Glutamatergic neuron (in vitro differentiated cells): ENCODE measurements at regions not wholly inside any gene's neighbourhood (a gene's known extent, or its start where the extent isn't known, plus 50 kb on each side); places are given as distances from the start of the nearest gene placed in this dataset.

Source experiments
- DNase-seq: peaks from one replicate; pipeline ENCODE4 v3.0.0; 2022
- H3K27ac Mint-ChIP-seq: one replicate; pipeline ENCODE4 v1.8.0; 2020; ENCODE audit warnings: mild to moderate bottlenecking, mixed read lengths, inconsistent platforms; ENCODE audit not compliant: unreplicated experiment
- H3K27me3 Mint-ChIP-seq: one replicate; pipeline ENCODE4 v1.8.0; 2020; ENCODE audit warnings: mild to moderate bottlenecking, moderate library complexity, mixed read lengths, inconsistent platforms; ENCODE audit not compliant: unreplicated experiment
- H3K36me3 Mint-ChIP-seq: one replicate; pipeline ENCODE4 v1.8.0; 2020; ENCODE audit warnings: mild to moderate bottlenecking, mixed read lengths, inconsistent platforms; ENCODE audit not compliant: unreplicated experiment
- H3K4me1 Mint-ChIP-seq: one replicate; pipeline ENCODE4 v1.8.0; 2020; ENCODE audit warnings: mild to moderate bottlenecking, low read depth, mixed read lengths, inconsistent platforms; ENCODE audit not compliant: unreplicated experiment
- H3K4me3 Mint-ChIP-seq: one replicate; pipeline ENCODE4 v1.8.0; 2020; ENCODE audit warnings: mild to moderate bottlenecking, mixed read lengths, inconsistent platforms; ENCODE audit not compliant: unreplicated experiment
- H3K9me3 Mint-ChIP-seq: one replicate; pipeline ENCODE4 v1.8.0; 2020; ENCODE audit warnings: mild to moderate bottlenecking, moderate library complexity, mixed read lengths, inconsistent platforms; ENCODE audit not compliant: unreplicated experiment
- TF ChIP-seq, protein P1 (sequence below): fragments of 200-600 bp; sonication (generic); IDR thresholded peaks from one replicate; pipeline ENCODE4 v1.5.0; 2021; ENCODE audit not compliant: partially characterized antibody, unreplicated experiment

DNA sequence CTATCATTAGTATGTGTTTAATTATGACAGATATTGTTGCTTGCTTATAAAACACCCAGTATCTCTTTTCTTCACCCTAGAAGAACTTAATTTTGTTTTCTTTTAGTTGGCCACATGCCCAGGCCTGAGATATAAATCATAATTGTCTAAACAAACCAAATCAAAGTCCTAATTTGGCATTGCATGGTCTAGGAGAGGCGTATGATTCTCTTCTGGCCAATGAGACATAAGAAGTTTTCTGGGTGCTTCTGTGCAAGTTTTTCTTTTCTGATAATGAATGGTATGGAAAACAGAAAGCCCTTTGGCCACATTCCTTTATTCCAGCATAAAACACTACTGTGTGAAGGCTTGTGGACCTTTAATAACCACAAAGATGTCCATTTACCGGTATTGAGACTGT is 192.9 kb upstream of the CTSO start:
- TF ChIP-seq, protein P1, sequence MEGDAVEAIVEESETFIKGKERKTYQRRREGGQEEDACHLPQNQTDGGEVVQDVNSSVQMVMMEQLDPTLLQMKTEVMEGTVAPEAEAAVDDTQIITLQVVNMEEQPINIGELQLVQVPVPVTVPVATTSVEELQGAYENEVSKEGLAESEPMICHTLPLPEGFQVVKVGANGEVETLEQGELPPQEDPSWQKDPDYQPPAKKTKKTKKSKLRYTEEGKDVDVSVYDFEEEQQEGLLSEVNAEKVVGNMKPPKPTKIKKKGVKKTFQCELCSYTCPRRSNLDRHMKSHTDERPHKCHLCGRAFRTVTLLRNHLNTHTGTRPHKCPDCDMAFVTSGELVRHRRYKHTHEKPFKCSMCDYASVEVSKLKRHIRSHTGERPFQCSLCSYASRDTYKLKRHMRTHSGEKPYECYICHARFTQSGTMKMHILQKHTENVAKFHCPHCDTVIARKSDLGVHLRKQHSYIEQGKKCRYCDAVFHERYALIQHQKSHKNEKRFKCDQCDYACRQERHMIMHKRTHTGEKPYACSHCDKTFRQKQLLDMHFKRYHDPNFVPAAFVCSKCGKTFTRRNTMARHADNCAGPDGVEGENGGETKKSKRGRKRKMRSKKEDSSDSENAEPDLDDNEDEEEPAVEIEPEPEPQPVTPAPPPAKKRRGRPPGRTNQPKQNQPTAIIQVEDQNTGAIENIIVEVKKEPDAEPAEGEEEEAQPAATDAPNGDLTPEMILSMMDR = no peak
- Mint-ChIP-seq H3K27ac (no peak overlapping the region), H3K4me1 (no peaks in the 10 kb centered on the region), H3K9me3 (no peaks in the 10 kb centered on the region), H3K4me3 (no peak overlapping the region), H3K27me3 (no peaks in the 10 kb centered on the region), H3K36me3 (no peaks in the 10 kb centered on the region)
- DNase-seq = no peak

DNA sequence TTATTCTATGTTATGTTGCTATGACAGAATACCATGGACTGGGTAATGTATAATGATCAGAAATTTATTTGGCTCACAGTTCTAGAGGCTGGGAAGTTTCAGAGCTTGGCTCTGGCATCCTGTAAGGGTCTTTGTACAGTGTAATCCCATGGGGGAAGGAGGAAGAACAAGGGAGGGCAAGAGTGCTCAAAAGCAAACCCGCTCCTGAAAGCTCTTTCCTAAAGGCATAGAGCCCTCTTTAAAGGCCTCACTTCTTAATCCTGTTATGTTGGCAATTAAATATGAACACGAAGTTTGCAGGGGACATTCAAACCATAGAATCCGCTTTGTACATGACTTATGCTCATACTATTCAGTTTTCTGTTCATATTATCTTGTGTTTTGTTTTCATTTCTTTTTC is 191.3 kb upstream of the CTSO start:
- DNase-seq = no peak
- H3K27me3 Mint-ChIP-seq = no peaks in the 10 kb centered on the region

DNA sequence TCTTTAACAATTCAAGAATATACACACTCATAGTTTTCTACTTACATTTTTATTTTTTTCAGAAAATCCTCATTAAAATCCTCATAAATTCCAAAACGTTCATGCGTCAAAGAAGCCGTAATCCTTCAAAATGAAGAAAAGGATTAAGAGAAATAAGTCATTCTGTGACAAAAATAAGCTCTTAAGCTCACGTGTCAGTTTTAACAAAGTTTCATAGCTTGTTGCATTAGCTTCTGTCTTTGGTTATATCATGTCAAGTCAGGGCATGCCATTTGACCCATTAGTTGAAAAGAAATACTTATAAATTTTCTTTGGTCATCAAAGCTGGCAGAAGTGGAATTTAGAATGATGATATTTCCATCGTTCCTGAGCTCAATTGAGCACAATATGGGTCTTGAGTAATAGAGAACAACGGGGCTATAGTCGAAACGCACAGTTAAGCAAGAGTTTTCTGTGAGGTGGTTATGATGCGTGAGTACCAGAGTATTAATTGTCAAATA is 185.2 kb upstream of the CTSO start:
- no peaks in the 10 kb centered on the region for H3K27me3 Mint-ChIP-seq
- H3K36me3 Mint-ChIP-seq = no peaks in the 10 kb centered on the region
- H3K9me3 Mint-ChIP-seq = no peaks in the 10 kb centered on the region
- no peak for DNase-seq
- TF ChIP-seq, protein P1 = no peak
- no peak overlapping the region for H3K27ac Mint-ChIP-seq
- no peak overlapping the region for H3K4me3 Mint-ChIP-seq
- H3K4me1 Mint-ChIP-seq = no peaks in the 10 kb centered on the region

More for the DNA sequence above, 191.3 kb upstream of the CTSO start:
- TF ChIP-seq, protein P1 = no peak
- H3K4me3 Mint-ChIP-seq = no peak overlapping the region
- H3K9me3 Mint-ChIP-seq = no peaks in the 10 kb centered on the region
- no peaks in the 10 kb centered on the region for H3K4me1 Mint-ChIP-seq
- no peaks in the 10 kb centered on the region for H3K36me3 Mint-ChIP-seq
- no peak overlapping the region for H3K27ac Mint-ChIP-seq

DNA sequence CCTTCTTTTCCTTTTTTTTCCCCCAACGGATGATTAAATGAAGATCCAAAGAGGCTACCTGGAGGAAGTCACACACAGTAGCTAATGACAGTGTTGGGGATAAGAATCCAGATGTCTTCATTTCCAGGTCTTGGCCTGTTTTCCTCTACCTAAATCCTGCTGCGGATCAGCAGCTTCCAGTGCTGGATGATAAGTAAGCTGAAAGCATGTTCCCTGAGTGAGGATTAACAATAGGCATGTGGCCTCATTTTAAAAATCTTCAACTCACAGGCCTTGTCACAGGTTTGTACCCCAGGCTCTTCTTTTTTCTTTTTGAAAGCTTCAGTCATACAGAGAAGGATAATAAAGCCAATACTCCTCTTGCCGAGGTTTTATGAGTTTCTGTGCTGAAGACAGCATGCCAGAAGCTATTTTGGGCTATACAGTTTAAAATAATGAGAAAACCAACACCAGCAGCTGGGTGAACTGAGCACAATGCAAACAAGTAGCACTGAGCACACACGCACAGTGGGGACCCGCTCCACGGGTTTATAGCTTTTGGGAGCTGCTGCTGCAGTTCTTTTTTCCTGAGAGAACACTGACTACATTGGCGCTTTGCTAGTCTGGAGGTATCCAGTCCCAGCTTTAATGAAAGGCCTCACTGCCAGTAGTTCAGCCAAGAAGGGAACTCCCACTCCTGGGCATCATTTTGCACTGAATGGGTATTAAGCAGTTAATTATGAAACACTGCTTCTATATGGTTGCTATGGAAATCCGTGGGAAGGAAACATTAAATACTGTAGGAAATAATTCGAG is 184.2 kb upstream of the CTSO start:
- no peak for DNase-seq
- H3K36me3 Mint-ChIP-seq = no peaks in the 10 kb centered on the region
- no peaks in the 10 kb centered on the region for H3K9me3 Mint-ChIP-seq
- H3K4me1 Mint-ChIP-seq = no peaks in the 10 kb centered on the region
- H3K4me3 Mint-ChIP-seq = no peak overlapping the region
- TF ChIP-seq, protein P1 = no peak
- H3K27ac Mint-ChIP-seq = no peak overlapping the region
- no peaks in the 10 kb centered on the region for H3K27me3 Mint-ChIP-seq

DNA sequence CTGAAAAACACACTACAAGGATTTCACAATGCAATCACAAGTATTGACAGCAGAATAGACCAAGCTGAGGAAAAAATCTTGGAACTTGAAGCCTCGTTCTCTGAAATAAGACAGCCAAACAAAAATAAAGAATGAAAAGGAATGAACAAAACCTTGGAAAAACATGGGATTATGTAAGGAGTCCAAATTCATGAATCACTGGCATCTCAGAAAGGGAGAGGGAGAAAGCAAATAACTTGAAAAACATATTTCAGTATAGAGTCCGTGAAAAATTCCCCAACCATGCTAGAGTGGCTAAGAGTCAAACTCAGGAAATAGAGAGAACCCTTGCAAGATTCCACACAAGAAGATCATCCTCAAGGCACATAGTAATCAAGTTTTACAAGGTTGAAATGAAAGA is 178.5 kb upstream of the CTSO start:
- Mint-ChIP-seq H3K36me3 (no peaks in the 10 kb centered on the region), H3K9me3 (no peaks in the 10 kb centered on the region), H3K4me3 (no peak overlapping the region), H3K4me1 (no peaks in the 10 kb centered on the region), H3K27ac (no peak overlapping the region), H3K27me3 (no peaks in the 10 kb centered on the region)
- TF ChIP-seq, protein P1 = no peak
- DNase-seq = no peak
